D341Med (cell line): ENCODE measurements at regions not wholly inside any gene's neighbourhood (a gene's known extent, or its start where the extent isn't known, plus 50 kb on each side); places are given as distances from the start of the nearest gene placed in this dataset.

Experiments
- DNase-seq: peaks from one replicate; pipeline ENCODE4 v3.0.0; 2012; ENCODE audit warnings: low spot score

- DNase-seq, result no peak
Measured at GRCh38 chr7:23980081-23980480, 270.1 kb downstream of the STK31 start.

GRCh38 chr7:23981314-23981713, 271.3 kb downstream of the STK31 start:
- no peak for DNase-seq

- no peak for DNase-seq
Measured at GRCh38 chr7:23981758-23982157, 271.7 kb downstream of the STK31 start.

GRCh38 chr7:24005517-24005916, 278.5 kb upstream of the NPY start:
- DNase-seq, result no peak

- no peak for DNase-seq
Measured at GRCh38 chr7:24010495-24010894, 273.5 kb upstream of the NPY start.

- no peak for DNase-seq
Measured at GRCh38 chr7:24017519-24017918, 266.5 kb upstream of the NPY start.

GRCh38 chr7:24018331-24018730, 265.7 kb upstream of the NPY start:
- DNase-seq, result no peak

- DNase-seq, result no peak
Measured at GRCh38 chr7:24019841-24020240, 264.1 kb upstream of the NPY start.

- no peak for DNase-seq
Measured at GRCh38 chr7:24024276-24025068, 259.5 kb upstream of the NPY start.

GRCh38 chr7:24025094-24025493, 258.9 kb upstream of the NPY start:
- no peak for DNase-seq

- no peak for DNase-seq
Measured at GRCh38 chr7:24025765-24026164, 258.2 kb upstream of the NPY start.

- DNase-seq, result no peak
Measured at GRCh38 chr7:24026351-24026750, 257.6 kb upstream of the NPY start.

GRCh38 chr7:24029068-24029467, 254.9 kb upstream of the NPY start:
- DNase-seq, result no peak

GRCh38 chr7:24034251-24034650, 249.7 kb upstream of the NPY start:
- no peak for DNase-seq

GRCh38 chr7:24035366-24036032, 248.5 kb upstream of the NPY start:
- DNase-seq, result no peak

- no peak for DNase-seq
Measured at GRCh38 chr7:24036033-24036412, 248.0 kb upstream of the NPY start.

GRCh38 chr7:24038993-24039392, 245.0 kb upstream of the NPY start:
- DNase-seq, result no peak

- DNase-seq, result no peak
Measured at GRCh38 chr7:24039991-24040624, 243.9 kb upstream of the NPY start.

- no peak for DNase-seq
Measured at GRCh38 chr7:24042028-24042427, 242.0 kb upstream of the NPY start.

- DNase-seq, result no peak
Measured at GRCh38 chr7:24049296-24049695, 234.7 kb upstream of the NPY start.

- no peak for DNase-seq
Measured at GRCh38 chr7:24050991-24051560, 232.9 kb upstream of the NPY start.

GRCh38 chr7:24051651-24052050, 232.3 kb upstream of the NPY start:
- no peak for DNase-seq
